GM12878 (cell line): ENCODE measurements at regions not wholly inside any gene's neighbourhood (a gene's known extent, or its start where the extent isn't known, plus 50 kb on each side); places are given as distances from the start of the nearest gene placed in this dataset.

Source experiments
- ATAC-seq: fragments of 200-7000 bp; cut with Tn5 transposase; 3 replicates; pipeline ENCODE4 v1.9.1; 2020; ENCODE audit warnings: mild to moderate bottlenecking, moderate library complexity
- BruUV-seq: library from RNA; stranded (reverse); fragments of 400-500 nt; replicated peaks from 2 replicates; lab custom pipeline; 2021; lab: Mats Ljungman, UMichigan
- CTCF ChIA-PET: fragments of 300-600 bp; sonication (Branson Sonifier 250); formaldehyde crosslinking; extraction: SDS; loops from one replicate; lab custom pipeline; 2021; ENCODE audit warnings: inconsistent platforms; lab: Yijun Ruan, JAX
- POLR2A ChIA-PET: fragments of 350-600 bp; formaldehyde crosslinking; extraction: SDS; loops from one replicate; lab custom pipeline; 2021; ENCODE audit warnings: inconsistent platforms; lab: Charles Lee
- RAD21 ChIA-PET: fragments of 300-600 bp; sonication (Branson Sonifier 250); formaldehyde crosslinking; loops from one replicate; lab custom pipeline; 2023; ENCODE audit warnings: antibody characterized with exemption; ENCODE audit not compliant: unreplicated experiment; lab: Charles Lee
- SMC1A ChIA-PET: fragments of 300-600 bp; sonication (Branson Sonifier 250); formaldehyde crosslinking; loops from one replicate; lab custom pipeline; 2023; ENCODE audit not compliant: unreplicated experiment, uncharacterized antibody; lab: Charles Lee
- DNase-seq: peaks from one replicate; pipeline ENCODE4 v3.0.0-alpha.2; 2011; ENCODE audit warnings: low read depth, low spot score
- FAIRE-seq: peaks from 3 replicates; lab custom pipeline; 2011; peaks lifted over from hg19 to GRCh38; lab: Jason Lieb, UNC
- H2AFZ ChIP-seq: 2 replicates; pipeline ENCODE4 v1.6.0; 2011; ENCODE audit warnings: low read depth, low read length, control low read depth; ENCODE audit not compliant: control insufficient read depth
- H3K27ac ChIP-seq: 2 replicates; pipeline ENCODE4 v1.5.1; 2011; ENCODE audit warnings: control low read depth; ENCODE audit not compliant: control insufficient read depth, insufficient read depth
- H3K27me3 ChIP-seq, 2 experiments: replicated peaks in 1 of 2; 2 replicates each; pipeline versions ENCODE4 v1.6.0 to v1.6.1; 2011; ENCODE audit warnings: low read length in 1 of 2; ENCODE audit not compliant: control insufficient read depth in 2 of 2, insufficient read depth in 2 of 2
- H3K36me3 ChIP-seq, 2 experiments: 2 replicates each; pipeline ENCODE4 v1.5.1; 2011; ENCODE audit warnings: low read length in 1 of 2; ENCODE audit not compliant: control insufficient read depth in 2 of 2, insufficient read depth in 2 of 2
- H3K4me1 ChIP-seq: 2 replicates; pipeline ENCODE4 v1.6.1; 2011; ENCODE audit warnings: mild to moderate bottlenecking, low read length, moderate library complexity, mixed read lengths; ENCODE audit not compliant: control insufficient read depth, insufficient read depth
- H3K4me2 ChIP-seq: 2 replicates; pipeline ENCODE4 v1.6.0; 2011; ENCODE audit warnings: control low read depth; ENCODE audit not compliant: control insufficient read depth, insufficient read depth
- H3K4me3 ChIP-seq: fragments of 200-600 bp; sonication (generic); 2 replicates; pipeline ENCODE4 v1.5.1; 2016
- H3K79me2 ChIP-seq: 2 replicates; pipeline ENCODE4 v1.6.0; 2011; ENCODE audit warnings: low read length; ENCODE audit not compliant: control insufficient read depth, insufficient read depth
- H3K9ac ChIP-seq: 2 replicates; pipeline ENCODE4 v1.8.0; 2011; ENCODE audit warnings: low read length, control low read depth, mixed read lengths; ENCODE audit not compliant: control insufficient read depth, insufficient read depth
- H3K9me3 ChIP-seq: replicated peaks from 3 replicates; pipeline ENCODE4 v1.5.1; 2011; ENCODE audit warnings: mild to moderate bottlenecking, low read length; ENCODE audit not compliant: control insufficient read depth, insufficient read depth
- H4K20me1 ChIP-seq: 2 replicates; pipeline ENCODE4 v1.6.0; 2011; ENCODE audit not compliant: control insufficient read depth, insufficient read depth
- BACH1 ChIP-seq: fragments of 450-650 bp; IDR thresholded peaks from 2 replicates; pipeline ENCODE4 v1.6.1; 2017; ENCODE audit warnings: mild to moderate bottlenecking, borderline replicate concordance
- EZH2 ChIP-seq: IDR thresholded peaks from 2 replicates; pipeline ENCODE4 v1.6.1; 2012; ENCODE audit warnings: low read depth, mild to moderate bottlenecking, control low read depth, inconsistent platforms, low read length, borderline replicate concordance; ENCODE audit not compliant: control insufficient read depth
- HDAC6 ChIP-seq: fragments of 200-600 bp; sonication (generic); IDR thresholded peaks from one replicate; pipeline ENCODE4 v1.8.0; 2017; ENCODE audit warnings: antibody characterized with exemption; ENCODE audit not compliant: unreplicated experiment
- IKZF2 ChIP-seq, 2 experiments: fragments of 450-650 bp; IDR thresholded peaks; 2 replicates each; pipeline ENCODE4 v1.6.1; 2017; ENCODE audit warnings: mild to moderate bottlenecking in 2 of 2, moderate library complexity in 2 of 2
- KDM1A ChIP-seq: fragments of 200-600 bp; sonication (generic); IDR thresholded peaks from 2 replicates; pipeline ENCODE4 v1.6.1; 2016; ENCODE audit warnings: borderline replicate concordance
- NFXL1 ChIP-seq: fragments of 450-650 bp; IDR thresholded peaks from 2 replicates; pipeline ENCODE4 v1.6.1; 2017; ENCODE audit warnings: antibody characterized with exemption, mild to moderate bottlenecking, borderline replicate concordance
- PAX8 ChIP-seq: fragments of 450-650 bp; IDR thresholded peaks from 2 replicates; pipeline ENCODE4 v1.6.1; 2017; ENCODE audit warnings: mild to moderate bottlenecking, moderate library complexity
- POLR2AphosphoS2 ChIP-seq: IDR thresholded peaks from 2 replicates; pipeline ENCODE4 v1.6.1; 2011; ENCODE audit warnings: low read depth, mild to moderate bottlenecking, low read length, improper control_type of control experiment, moderate library complexity
- RAD51 ChIP-seq: fragments of 450-650 bp; IDR thresholded peaks from 2 replicates; pipeline ENCODE4 v1.6.1; 2016; ENCODE audit warnings: moderate library complexity, mild to moderate bottlenecking, inconsistent platforms
- RBBP5 ChIP-seq: fragments of 200-600 bp; sonication (generic); conservative IDR thresholded peaks from 2 replicates; pipeline ENCODE4 v1.6.1; 2016
- RELA ChIP-seq: fragments of 450-650 bp; IDR thresholded peaks from 2 replicates; pipeline ENCODE4 v1.8.0; 2014; ENCODE audit warnings: borderline replicate concordance; ENCODE audit not compliant: partially characterized antibody
- SIN3A ChIP-seq: IDR thresholded peaks from 2 replicates; pipeline ENCODE4 v1.6.1; 2012; ENCODE audit warnings: low read depth, low read length, improper control_type of control experiment
- SKIL ChIP-seq: fragments of 450-650 bp; IDR thresholded peaks from 2 replicates; pipeline ENCODE4 v1.6.1; 2017; ENCODE audit warnings: mild to moderate bottlenecking, low read depth, inconsistent platforms; ENCODE audit not compliant: poor library complexity, severe bottlenecking
- SP1 ChIP-seq: IDR thresholded peaks from one replicate; pipeline ENCODE4 v1.6.1; 2011; ENCODE audit warnings: low read depth, low read length
- SUPT20H ChIP-seq: IDR thresholded peaks from 2 replicates; pipeline ENCODE4 v1.6.1; 2011; ENCODE audit warnings: low read depth, mild to moderate bottlenecking, low read length, moderate library complexity, borderline replicate concordance; ENCODE audit not compliant: control insufficient read depth
- SUZ12 ChIP-seq: fragments of 200-600 bp; sonication (generic); IDR thresholded peaks from one replicate; pipeline ENCODE4 v1.6.1; 2018; ENCODE audit warnings: antibody characterized with exemption, mild to moderate bottlenecking; ENCODE audit not compliant: unreplicated experiment
- ZBTB33 ChIP-seq: fragments of 450-650 bp; IDR thresholded peaks from 2 replicates; pipeline ENCODE4 v1.6.1; 2017; ENCODE audit warnings: mild to moderate bottlenecking
- ZNF217 ChIP-seq: fragments of 450-650 bp; IDR thresholded peaks from 2 replicates; pipeline ENCODE4 v1.6.1; 2017; ENCODE audit warnings: antibody characterized with exemption, mild to moderate bottlenecking
- ZNF24 ChIP-seq: fragments of 450-650 bp; IDR thresholded peaks from 2 replicates; pipeline ENCODE4 v1.6.1; 2017; ENCODE audit warnings: antibody characterized with exemption, mild to moderate bottlenecking
- ZZZ3 ChIP-seq: IDR thresholded peaks from 2 replicates; pipeline ENCODE4 v1.6.1; 2011; ENCODE audit warnings: low read depth; ENCODE audit not compliant: control insufficient read depth, insufficient read length
- WGBS: methylation state at CpG from one replicate; pipeline ENCODE4 v1.1.6; 2016; ENCODE audit warnings: low lambda C conversion rate; ENCODE audit not compliant: insufficient replicate concordance, insufficient coverage; ENCODE audit errors: missing lambda C conversion rate; 5-methylcytosine and 5-hydroxymethylcytosine counted together
- in situ Hi-C: fragments of 300-500 bp; cut with MboI; formaldehyde crosslinking; loops from 9 replicates; pipeline ENCODE4 v1.14.3; 2018; ENCODE audit warnings: mixed read lengths
- intact Hi-C: fragments of 100-400 bp; cut with micrococcal nuclease; formaldehyde crosslinking; loops from one replicate; pipeline ENCODE4 v1.14.2; 2022; ENCODE audit not compliant: unreplicated experiment

DNA sequence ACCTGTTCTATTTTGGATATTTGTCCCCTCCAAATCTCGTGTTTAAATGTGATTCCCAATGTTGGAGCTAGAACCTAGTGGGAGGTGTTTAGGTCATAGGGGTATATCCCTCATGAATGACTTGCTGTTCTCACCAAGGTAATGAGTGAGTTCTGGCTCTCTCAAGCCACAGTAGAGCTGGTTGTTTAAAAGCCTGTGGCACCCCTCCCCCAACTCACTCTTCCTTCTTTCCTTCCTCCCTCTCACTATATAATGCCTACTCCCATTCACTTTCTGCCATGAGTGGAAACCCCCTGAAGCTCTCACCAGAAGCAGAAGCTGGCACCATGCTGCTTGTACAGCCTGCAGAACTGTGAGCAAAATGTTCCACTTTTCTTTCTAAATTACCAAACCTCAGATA lies 341.1 kb downstream of the SI start:
- no peak overlapping the region for H3K9ac ChIP-seq
- no peak for TF ChIP-seq PAX8
- TF ChIP-seq SUPT20H: no peak
- TF ChIP-seq RELA: no peak
- no peak for TF ChIP-seq BACH1
- no peak for TF ChIP-seq SIN3A
- TF ChIP-seq ZBTB33: no peak
- no peak for TF ChIP-seq RAD51
- TF ChIP-seq NFXL1: no peak
- no peak for TF ChIP-seq EZH2
- no peak for TF ChIP-seq RBBP5
- TF ChIP-seq POLR2AphosphoS2: no peak
- no peak for TF ChIP-seq IKZF2 (IDR thresholded peaks at IDR 0.05)
- no peak for TF ChIP-seq SKIL
- TF ChIP-seq SUZ12: no peak
- no peak for TF ChIP-seq SP1
- TF ChIP-seq ZNF24: no peak
- no peak for TF ChIP-seq KDM1A
- no peak for TF ChIP-seq ZZZ3
- no peak for TF ChIP-seq ZNF217
- TF ChIP-seq HDAC6: no peak
- TF ChIP-seq, all 136 proteins: peak for 0
- POLR2A ChIA-PET: no interaction called here
- intact Hi-C loops (no loop called here), in situ Hi-C loops (no loop called here)
- RAD21 ChIA-PET: no interaction called here
- FAIRE-seq (no peak), DNase-seq (no peak), ATAC-seq (no peak)
- Histone ChIP-seq H3K9me3 (no peaks in the 10 kb centered on the region), H3K4me2 (no peak overlapping the region), H3K4me1 (no peaks in the 10 kb centered on the region), H3K36me3 (no peaks in the 10 kb centered on the region), H3K27me3 (no peaks in the 10 kb centered on the region; a peak in 1 of 4 replicates), H4K20me1 (no peaks in the 10 kb centered on the region), H3K79me2 (no peaks in the 10 kb centered on the region), H3K4me3 (no peak overlapping the region), H3K27ac (no peak overlapping the region), H2AFZ (no peak overlapping the region)
- CTCF ChIA-PET: no interaction called here
- 0% methylated on average over 1 of the region's 1 CpG for WGBS
- no TSS peak for BruUV-seq
- SMC1A ChIA-PET: no interaction called here
